GM12878 (cell line): ENCODE measurements at regions not wholly inside any gene's neighbourhood (a gene's known extent, or its start where the extent isn't known, plus 50 kb on each side); places are given as distances from the start of the nearest gene placed in this dataset.

Source experiments
- ATAC-seq: fragments of 200-7000 bp; cut with Tn5 transposase; 3 replicates; pipeline ENCODE4 v1.9.1; 2020; ENCODE audit warnings: mild to moderate bottlenecking, moderate library complexity
- BruUV-seq: library from RNA; stranded (reverse); fragments of 400-500 nt; replicated peaks from 2 replicates; lab custom pipeline; 2021; lab: Mats Ljungman, UMichigan
- CTCF ChIA-PET: fragments of 300-600 bp; sonication (Branson Sonifier 250); formaldehyde crosslinking; extraction: SDS; loops from one replicate; lab custom pipeline; 2021; ENCODE audit warnings: inconsistent platforms; lab: Yijun Ruan, JAX
- POLR2A ChIA-PET: fragments of 350-600 bp; formaldehyde crosslinking; extraction: SDS; loops from one replicate; lab custom pipeline; 2021; ENCODE audit warnings: inconsistent platforms; lab: Charles Lee
- RAD21 ChIA-PET: fragments of 300-600 bp; sonication (Branson Sonifier 250); formaldehyde crosslinking; loops from one replicate; lab custom pipeline; 2023; ENCODE audit warnings: antibody characterized with exemption; ENCODE audit not compliant: unreplicated experiment; lab: Charles Lee
- SMC1A ChIA-PET: fragments of 300-600 bp; sonication (Branson Sonifier 250); formaldehyde crosslinking; loops from one replicate; lab custom pipeline; 2023; ENCODE audit not compliant: unreplicated experiment, uncharacterized antibody; lab: Charles Lee
- DNase-seq: peaks from one replicate; pipeline ENCODE4 v3.0.0-alpha.2; 2011; ENCODE audit warnings: low read depth, low spot score
- FAIRE-seq: peaks from 3 replicates; lab custom pipeline; 2011; peaks lifted over from hg19 to GRCh38; lab: Jason Lieb, UNC
- H2AFZ ChIP-seq: 2 replicates; pipeline ENCODE4 v1.6.0; 2011; ENCODE audit warnings: low read depth, low read length, control low read depth; ENCODE audit not compliant: control insufficient read depth
- H3K27ac ChIP-seq: 2 replicates; pipeline ENCODE4 v1.5.1; 2011; ENCODE audit warnings: control low read depth; ENCODE audit not compliant: control insufficient read depth, insufficient read depth
- H3K27me3 ChIP-seq, 2 experiments: replicated peaks in 1 of 2; 2 replicates each; pipeline versions ENCODE4 v1.6.0 to v1.6.1; 2011; ENCODE audit warnings: low read length in 1 of 2; ENCODE audit not compliant: control insufficient read depth in 2 of 2, insufficient read depth in 2 of 2
- H3K36me3 ChIP-seq, 2 experiments: 2 replicates each; pipeline ENCODE4 v1.5.1; 2011; ENCODE audit warnings: low read length in 1 of 2; ENCODE audit not compliant: control insufficient read depth in 2 of 2, insufficient read depth in 2 of 2
- H3K4me1 ChIP-seq: 2 replicates; pipeline ENCODE4 v1.6.1; 2011; ENCODE audit warnings: mild to moderate bottlenecking, low read length, moderate library complexity, mixed read lengths; ENCODE audit not compliant: control insufficient read depth, insufficient read depth
- H3K4me2 ChIP-seq: 2 replicates; pipeline ENCODE4 v1.6.0; 2011; ENCODE audit warnings: control low read depth; ENCODE audit not compliant: control insufficient read depth, insufficient read depth
- H3K4me3 ChIP-seq: fragments of 200-600 bp; sonication (generic); 2 replicates; pipeline ENCODE4 v1.5.1; 2016
- H3K79me2 ChIP-seq: 2 replicates; pipeline ENCODE4 v1.6.0; 2011; ENCODE audit warnings: low read length; ENCODE audit not compliant: control insufficient read depth, insufficient read depth
- H3K9ac ChIP-seq: 2 replicates; pipeline ENCODE4 v1.8.0; 2011; ENCODE audit warnings: low read length, control low read depth, mixed read lengths; ENCODE audit not compliant: control insufficient read depth, insufficient read depth
- H3K9me3 ChIP-seq: replicated peaks from 3 replicates; pipeline ENCODE4 v1.5.1; 2011; ENCODE audit warnings: mild to moderate bottlenecking, low read length; ENCODE audit not compliant: control insufficient read depth, insufficient read depth
- H4K20me1 ChIP-seq: 2 replicates; pipeline ENCODE4 v1.6.0; 2011; ENCODE audit not compliant: control insufficient read depth, insufficient read depth
- ASH2L ChIP-seq: fragments of 300-600, 200-600 bp; sonication (generic); IDR thresholded peaks from 2 replicates; pipeline ENCODE4 v1.6.1; 2017; ENCODE audit warnings: low read depth, mild to moderate bottlenecking, borderline replicate concordance
- CHD1 ChIP-seq: IDR thresholded peaks from 2 replicates; pipeline ENCODE4 v1.6.1; 2012; ENCODE audit warnings: low read depth, low read length, improper control_type of control experiment
- CHD2 ChIP-seq: IDR thresholded peaks from 2 replicates; pipeline ENCODE4 v1.6.1; 2011; ENCODE audit warnings: low read depth, low read length, improper control_type of control experiment, borderline replicate concordance
- EED ChIP-seq: sonication (generic); IDR thresholded peaks from 2 replicates; pipeline ENCODE4 v1.6.1; 2016; ENCODE audit warnings: antibody characterized with exemption, low read depth
- LARP7 ChIP-seq: fragments of 450-650 bp; IDR thresholded peaks from 2 replicates; pipeline ENCODE4 v1.6.1; 2017; ENCODE audit warnings: mild to moderate bottlenecking
- MEF2B ChIP-seq: fragments of 450-650 bp; IDR thresholded peaks from 2 replicates; pipeline ENCODE4 v1.6.1; 2018; ENCODE audit warnings: mild to moderate bottlenecking, moderate library complexity; ENCODE audit not compliant: partially characterized antibody, poor library complexity, severe bottlenecking
- MXI1 ChIP-seq: fragments of 150-350 bp; IDR thresholded peaks from 2 replicates; pipeline ENCODE4 v1.6.1; 2011; ENCODE audit warnings: low read depth, mild to moderate bottlenecking, inconsistent platforms, low read length, improper control_type of control experiment
- NR2C1 ChIP-seq: fragments of 450-650 bp; IDR thresholded peaks from 2 replicates; pipeline ENCODE4 v1.6.1; 2017; ENCODE audit warnings: antibody characterized with exemption, mild to moderate bottlenecking, moderate library complexity
- NR2F1 ChIP-seq: fragments of 450-650 bp; conservative IDR thresholded peaks from 2 replicates; pipeline ENCODE4 v1.6.1; 2017; ENCODE audit warnings: mild to moderate bottlenecking
- NRF1 ChIP-seq: conservative IDR thresholded peaks from 2 replicates; pipeline ENCODE4 v1.6.1; 2011; ENCODE audit warnings: mild to moderate bottlenecking, low read depth, low read length, improper control_type of control experiment
- POLR2A ChIP-seq: IDR thresholded peaks from 2 replicates; pipeline ENCODE4 v1.6.1; 2011; ENCODE audit warnings: low read depth, mild to moderate bottlenecking, low read length
- RELA ChIP-seq: fragments of 450-650 bp; IDR thresholded peaks from 2 replicates; pipeline ENCODE4 v1.8.0; 2014; ENCODE audit warnings: borderline replicate concordance; ENCODE audit not compliant: partially characterized antibody
- RUNX3 ChIP-seq: IDR thresholded peaks from 2 replicates; pipeline ENCODE4 v1.6.1; 2012; ENCODE audit warnings: low read length, inconsistent platforms
- SP1 ChIP-seq: IDR thresholded peaks from one replicate; pipeline ENCODE4 v1.6.1; 2011; ENCODE audit warnings: low read depth, low read length
- USF2 ChIP-seq: IDR thresholded peaks from 2 replicates; pipeline ENCODE4 v1.6.1; 2011; ENCODE audit warnings: low read depth, low read length, improper control_type of control experiment, borderline replicate concordance
- YBX1 ChIP-seq: fragments of 450-650 bp; IDR thresholded peaks from 2 replicates; pipeline ENCODE4 v1.6.1; 2016; ENCODE audit warnings: antibody characterized with exemption
- YY1 ChIP-seq: IDR thresholded peaks from 2 replicates; pipeline ENCODE4 v1.6.1; 2011; ENCODE audit warnings: low read depth, mild to moderate bottlenecking, low read length
- ZBED1 ChIP-seq: IDR thresholded peaks from 2 replicates; pipeline ENCODE4 v1.6.1; 2016; ENCODE audit warnings: borderline replicate concordance
- ZNF207 ChIP-seq: fragments of 450-650 bp; IDR thresholded peaks from 2 replicates; pipeline ENCODE4 v1.6.1; 2014; ENCODE audit warnings: antibody characterized with exemption, mild to moderate bottlenecking, borderline replicate concordance
- ZNF217 ChIP-seq: fragments of 450-650 bp; IDR thresholded peaks from 2 replicates; pipeline ENCODE4 v1.6.1; 2017; ENCODE audit warnings: antibody characterized with exemption, mild to moderate bottlenecking
- WGBS: methylation state at CpG from one replicate; pipeline ENCODE4 v1.1.6; 2016; ENCODE audit warnings: low lambda C conversion rate; ENCODE audit not compliant: insufficient replicate concordance, insufficient coverage; ENCODE audit errors: missing lambda C conversion rate; 5-methylcytosine and 5-hydroxymethylcytosine counted together
- in situ Hi-C: fragments of 300-500 bp; cut with MboI; formaldehyde crosslinking; loops from 9 replicates; pipeline ENCODE4 v1.14.3; 2018; ENCODE audit warnings: mixed read lengths
- intact Hi-C: fragments of 100-400 bp; cut with micrococcal nuclease; formaldehyde crosslinking; loops from one replicate; pipeline ENCODE4 v1.14.2; 2022; ENCODE audit not compliant: unreplicated experiment

GRCh38 chr7:85821926-85822325 is 635.1 kb upstream of the SEMA3D start:
- ChIA-PET POLR2A (no interaction called here), SMC1A (interaction anchor here (0.7 to 1.2 kb wide), 2 partner anchors 9 to 807 kb away, joined by 3 to 6 read pairs; no protein-coding TSS in a partner anchor), RAD21 (no interaction called here), CTCF (interaction anchor here (1.8 kb wide), 1 partner anchor 8 kb away, joined by 7 read pairs; no protein-coding TSS in a partner anchor)
- Histone ChIP-seq H3K4me2 (no peak overlapping the region), H3K4me3 (no peak overlapping the region), H3K79me2 (no peaks in the 10 kb centered on the region), H3K9ac (no peak overlapping the region), H3K36me3 (no peaks in the 10 kb centered on the region), H3K27ac (no peak overlapping the region), H3K9me3 (no peaks in the 10 kb centered on the region), H2AFZ (no peak overlapping the region), H3K4me1 (no peaks in the 10 kb centered on the region), H4K20me1 (no peaks in the 10 kb centered on the region), H3K27me3 (no peaks in the 10 kb centered on the region)
- intact Hi-C loops (no loop called here), in situ Hi-C loops (no loop called here)
- BruUV-seq = no TSS peak
- TF ChIP-seq CHD2 (no peak), POLR2A (no peak), CHD1 (no peak), RUNX3 (no peak)
- ATAC-seq = no peak
- 2% methylated on average over 4 of the region's 4 CpGs for WGBS
- no peak for DNase-seq
- no peak for FAIRE-seq

GRCh38 chr7:85820702-85821443 is 634.0 kb upstream of the SEMA3D start:
- no peak for ATAC-seq
- ChIA-PET CTCF (interaction anchor here (0.6 to 1.8 kb wide), 3 partner anchors 9 to 780 kb away, joined by 3 to 7 read pairs (median 4); no protein-coding TSS in a partner anchor), SMC1A (interaction anchor here (1.2 kb wide), 1 partner anchor 10 kb away, joined by 6 read pairs; no protein-coding TSS in a partner anchor), RAD21 (no interaction called here), POLR2A (no interaction called here)
- H3K36me3 ChIP-seq = no peaks in the 10 kb centered on the region
- WGBS = 38% methylated on average over 5 of the region's 5 CpGs
- H3K4me2 ChIP-seq = no peak overlapping the region
- no peaks in the 10 kb centered on the region for H3K4me1 ChIP-seq
- FAIRE-seq = no peak
- no peak overlapping the region for H3K27ac ChIP-seq
- H3K4me3 ChIP-seq = no peak overlapping the region
- intact Hi-C loops = no loop called here
- DNase-seq = no peak
- no peak overlapping the region for H2AFZ ChIP-seq
- no TSS peak for BruUV-seq
- H3K27me3 ChIP-seq = no peaks in the 10 kb centered on the region
- in situ Hi-C loops = no loop called here
- no peaks in the 10 kb centered on the region for H3K79me2 ChIP-seq
- no peaks in the 10 kb centered on the region for H4K20me1 ChIP-seq
- H3K9ac ChIP-seq = no peak overlapping the region
- H3K9me3 ChIP-seq = no peaks in the 10 kb centered on the region
- TF ChIP-seq ZNF217 = no peak
- no peak for TF ChIP-seq ASH2L
- no peak for TF ChIP-seq ZBED1
- TF ChIP-seq LARP7 = no peak
- no peak for TF ChIP-seq MEF2B
- TF ChIP-seq NR2F1 = no peak
- no peak for TF ChIP-seq ZNF207
- no peak for TF ChIP-seq MXI1
- TF ChIP-seq YBX1 = no peak
- no peak for TF ChIP-seq SP1
- TF ChIP-seq NRF1 = no peak
- no peak for TF ChIP-seq EED
- TF ChIP-seq USF2 = no peak
- no peak for TF ChIP-seq NR2C1
- no peak for TF ChIP-seq YY1
- TF ChIP-seq RELA = no peak
